Stimulated activated CD8-positive, alpha-beta memory T cell treated with anti-CD3 and anti-CD28 coated beads, Interleukin-15, amount 100 ng/mL, for 48 hours (primary cell): ENCODE measurements at regions not wholly inside any gene's neighbourhood (a gene's known extent, or its start where the extent isn't known, plus 50 kb on each side); places are given as distances from the start of the nearest gene placed in this dataset.
"Not testable (repeated sequence)": the region's sequence is repeated elsewhere in the genome, so short reads cannot be mapped to it uniquely, and the experiment has no call there.

Experiments used
- DNase-seq, 2 donors: peaks; one replicate each; pipeline ENCODE4 v3.0.0-alpha.2; 2020; ENCODE audit warnings: low read depth in 2 of 2

- no peak for DNase-seq
Measured at GRCh38 chr7:142534726-142535122, 214.5 kb upstream of the PRSS1 start.

- DNase-seq: no peak
Measured at GRCh38 chr7:142533920-142534319, 215.4 kb upstream of the PRSS1 start.

- no peak for DNase-seq
Measured at GRCh38 chr7:142529591-142529990, 219.7 kb upstream of the PRSS1 start.

GRCh38 chr7:142528608-142529408 is 220.5 kb upstream of the PRSS1 start:
- DNase-seq: no peak

GRCh38 chr7:142523821-142524460 is 225.3 kb upstream of the PRSS1 start:
- DNase-seq: no peak

GRCh38 chr7:142522735-142523134 is 226.5 kb upstream of the PRSS1 start:
- no peak for DNase-seq

GRCh38 chr7:142520885-142521284 is 228.4 kb upstream of the PRSS1 start:
- not testable (repeated sequence) for DNase-seq

- DNase-seq: not testable (repeated sequence)
Measured at GRCh38 chr7:142520455-142520854, 228.8 kb upstream of the PRSS1 start.

- no peak for DNase-seq
Measured at GRCh38 chr7:142519079-142520078, 229.9 kb upstream of the PRSS1 start.

- DNase-seq: no peak
Measured at GRCh38 chr7:142516038-142516501, 233.2 kb upstream of the PRSS1 start.

GRCh38 chr7:142514716-142515115 is 234.6 kb upstream of the PRSS1 start:
- not testable (repeated sequence) for DNase-seq

- no peak for DNase-seq
Measured at GRCh38 chr7:142513178-142513955, 235.9 kb upstream of the PRSS1 start.

- no peak for DNase-seq
Measured at GRCh38 chr7:142511801-142512200, 237.5 kb upstream of the PRSS1 start.

- DNase-seq: no peak
Measured at GRCh38 chr7:142511374-142511773, 237.9 kb upstream of the PRSS1 start.

GRCh38 chr7:142509235-142509634 is 240.0 kb upstream of the PRSS1 start:
- not testable (repeated sequence) for DNase-seq

GRCh38 chr7:142508251-142508650 is 241.0 kb upstream of the PRSS1 start:
- DNase-seq: no peak

GRCh38 chr7:142507799-142508198 is 241.5 kb upstream of the PRSS1 start:
- DNase-seq: no peak

GRCh38 chr7:142507066-142507465 is 242.2 kb upstream of the PRSS1 start:
- not testable (repeated sequence) for DNase-seq

- no peak for DNase-seq
Measured at GRCh38 chr7:142506601-142507000, 242.7 kb upstream of the PRSS1 start.

- DNase-seq: not testable (repeated sequence)
Measured at GRCh38 chr7:142503949-142504348, 245.3 kb upstream of the PRSS1 start.

GRCh38 chr7:142503036-142503435 is 245.2 kb upstream of the PRSS58 start:
- DNase-seq: no peak
